AG10803 (cell line): ENCODE measurements at regions not wholly inside any gene's neighbourhood (a gene's known extent, or its start where the extent isn't known, plus 50 kb on each side); places are given as distances from the start of the nearest gene placed in this dataset.

Source experiments
- DNase-seq: peaks from one replicate; pipeline ENCODE4 v3.0.0; 2010; ENCODE audit warnings: low read depth
- H3K4me3 ChIP-seq: 2 replicates; pipeline ENCODE4 v1.5.1; 2011; ENCODE audit warnings: mild to moderate bottlenecking, low read length, control low read depth
- CTCF ChIP-seq: conservative IDR thresholded peaks from 2 replicates; pipeline ENCODE4 v1.5.1; 2011; ENCODE audit warnings: mild to moderate bottlenecking, low read length, control low read depth, inconsistent platforms

DNA sequence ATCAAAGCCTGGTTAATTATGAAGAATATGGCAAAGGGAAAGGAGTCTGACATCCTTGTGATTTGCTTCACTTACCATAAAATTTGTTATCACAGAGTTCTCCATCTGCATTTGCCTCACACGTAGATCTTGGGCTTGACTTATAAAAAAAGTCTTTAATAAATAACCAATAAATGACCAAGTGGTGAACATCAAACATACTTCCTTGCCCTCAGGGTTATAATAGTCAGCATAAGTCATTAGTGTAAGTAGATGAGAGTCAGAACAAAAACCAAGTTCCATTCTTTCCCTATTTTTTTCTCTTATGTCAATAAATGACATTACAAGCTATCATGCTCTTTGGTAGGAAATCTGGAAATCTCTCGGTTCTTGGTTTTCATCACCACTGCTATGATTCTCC lies 635.4 kb upstream of the ATXN7L3B start:
- no peak overlapping the region for H3K4me3 ChIP-seq
- TF ChIP-seq CTCF: no peak
- DNase-seq: no peak

DNA sequence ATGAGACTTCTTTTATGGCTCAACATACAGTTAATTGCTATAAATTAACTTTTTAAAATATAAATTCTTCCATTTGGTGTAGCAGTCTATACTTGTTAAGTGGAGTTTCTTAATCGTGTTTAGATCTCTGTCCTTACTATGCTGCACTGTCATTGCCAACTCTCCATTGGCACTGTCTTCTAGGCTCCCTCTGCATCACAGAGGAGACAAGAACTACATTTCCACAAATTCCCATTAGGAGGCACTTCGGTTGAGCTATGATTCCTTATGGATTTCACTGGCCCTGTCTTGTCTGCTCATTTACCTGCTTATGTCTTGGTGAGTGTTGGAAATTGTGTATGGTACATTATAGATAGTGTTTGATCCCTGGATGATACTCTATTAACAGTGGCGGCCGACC lies 630.9 kb upstream of the ATXN7L3B start:
- no peak for TF ChIP-seq CTCF
- DNase-seq: no peak
- no peak overlapping the region for H3K4me3 ChIP-seq

DNA sequence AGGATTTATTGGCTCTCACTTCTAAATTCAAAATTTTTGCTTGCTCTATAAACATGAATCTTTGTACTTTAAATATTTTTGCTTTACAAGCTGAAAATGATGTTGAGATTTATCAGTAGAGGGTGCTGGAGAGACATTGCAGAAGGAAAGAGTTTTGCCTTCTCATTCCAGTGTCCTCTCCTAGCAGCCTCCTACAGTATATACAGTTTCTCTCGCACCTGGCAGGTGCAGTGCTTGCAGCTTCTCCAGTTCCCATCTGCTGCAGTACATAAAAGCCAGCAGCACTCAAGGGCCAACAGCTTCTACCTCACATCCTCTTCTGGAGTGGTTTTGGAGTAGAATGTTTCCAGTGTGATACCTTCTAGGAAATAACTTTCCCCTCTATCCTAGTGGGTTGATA lies 601.8 kb upstream of the ATXN7L3B start:
- no peak overlapping the region for H3K4me3 ChIP-seq
- DNase-seq: no peak
- TF ChIP-seq CTCF: no peak

DNA sequence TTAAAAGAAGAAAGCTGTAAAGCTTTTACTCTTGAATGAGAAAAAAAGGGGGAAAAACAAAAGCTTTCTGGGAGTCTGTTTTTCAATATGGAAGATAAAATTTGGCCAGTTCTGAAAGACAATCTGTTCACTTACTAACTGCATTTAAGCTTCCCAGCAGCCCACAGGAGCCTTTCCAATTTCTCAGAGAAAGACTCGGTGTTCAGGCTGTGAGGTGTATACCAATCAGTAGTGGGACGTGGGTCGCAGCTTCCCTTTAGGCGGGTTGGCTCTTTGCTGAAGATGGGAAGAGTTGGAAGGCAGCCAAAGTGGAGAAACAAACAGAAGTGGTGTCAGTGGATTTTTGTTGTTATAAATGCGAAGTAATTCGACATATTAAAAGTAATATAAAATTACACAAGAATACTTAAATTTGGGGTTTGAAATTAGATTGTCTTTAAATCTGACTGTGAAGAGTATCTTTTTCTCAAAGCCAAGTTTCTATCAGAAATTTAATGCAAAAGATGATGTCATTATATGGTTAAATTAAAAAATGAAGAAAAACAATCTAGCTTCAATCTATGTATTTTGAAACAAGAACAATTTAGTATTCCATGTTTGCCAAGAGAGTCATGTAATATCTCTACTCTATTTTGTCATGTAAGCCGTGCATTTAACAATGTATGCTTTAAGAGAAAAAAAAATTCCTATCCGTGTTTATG lies 590.2 kb upstream of the ATXN7L3B start:
- DNase-seq: no peak
- no peak overlapping the region for H3K4me3 ChIP-seq
- no peak for TF ChIP-seq CTCF

DNA sequence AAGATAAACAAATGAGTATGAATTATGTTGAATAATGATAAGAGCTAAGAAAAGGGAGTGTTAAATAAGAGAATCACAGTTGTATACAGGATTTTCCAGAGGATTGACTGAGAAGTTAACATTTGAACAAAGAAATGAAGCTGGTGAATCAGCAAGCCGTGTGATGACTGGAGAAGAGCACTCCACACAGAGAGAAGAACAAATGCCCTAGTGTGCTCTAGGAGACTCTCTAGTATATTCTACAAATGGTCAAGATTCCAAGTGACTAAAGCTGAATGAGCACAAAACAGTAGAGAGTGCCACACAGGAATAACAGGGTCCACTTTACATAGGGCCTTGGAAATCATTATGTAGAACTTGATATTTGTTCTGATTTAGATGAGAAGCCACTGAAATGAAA lies 587.1 kb upstream of the ATXN7L3B start:
- H3K4me3 ChIP-seq: no peak overlapping the region
- no peak for DNase-seq
- no peak for TF ChIP-seq CTCF

- DNase-seq: no peak
- TF ChIP-seq CTCF: no peak
- no peak overlapping the region for H3K4me3 ChIP-seq
Measured at GRCh38 chr12:73951956-73952703, 585.5 kb upstream of the ATXN7L3B start.

- H3K4me3 ChIP-seq: no peak overlapping the region
- TF ChIP-seq CTCF: no peak
- DNase-seq: no peak
Measured at GRCh38 chr12:73964641-73965040, 573.0 kb upstream of the ATXN7L3B start.
